ENCODE measurements at regions not wholly inside any gene's neighbourhood (a gene's known extent, or its start where the extent isn't known, plus 50 kb on each side); places are given as distances from the start of the nearest gene placed in this dataset.

- H3K56ac ChIP-seq (replicated peaks; ENCODE audit: insufficient read length, low read depth, low read length) = no peak overlapping the region
- H2BK15ac ChIP-seq (ENCODE audit: low read length) = no peak overlapping the region
- H2BK12ac ChIP-seq (ENCODE audit: low read depth, low read length) = no peak overlapping the region
- no peaks in the 10 kb centered on the region for H3K4me1 ChIP-seq (replicated peaks in 1 of 4; ENCODE audit: control insufficient read depth in 3 of 4, insufficient read depth in 4 of 4, low read length in 3 of 4)
- H3K4me3 ChIP-seq (ENCODE audit: extremely low read depth in 1 of 4, insufficient read depth in 2 of 4, low read depth in 3 of 4, low read length in 4 of 4) = no peak overlapping the region
- no peak overlapping the region for H2BK20ac ChIP-seq (ENCODE audit: low read length)
- no peak overlapping the region for H3K23ac ChIP-seq (ENCODE audit: insufficient read length)
- H2BK120ac ChIP-seq (replicated peaks; ENCODE audit: low read depth, low read length) = no peak overlapping the region
- no peak overlapping the region for H4K91ac ChIP-seq (replicated peaks; ENCODE audit: insufficient read length, low read length)
- H3K9ac ChIP-seq (replicated peaks in 1 of 4; ENCODE audit: extremely low read depth in 1 of 4, low read depth in 3 of 4, low read length in 3 of 4) = no peak overlapping the region
- no peak overlapping the region for H2AK5ac ChIP-seq (ENCODE audit: low read depth, low read length)
- no peak for TF ChIP-seq POLR2A (IDR thresholded peaks at IDR 0.05; ENCODE audit: control extremely low read depth in 1 of 2, low read depth in 2 of 2, low read length in 2 of 2)
- TF ChIP-seq KDM5A (IDR thresholded peaks at IDR 0.05; ENCODE audit: low read length) = no peak
- no peak for TF ChIP-seq SP2 (IDR thresholded peaks at IDR 0.05; ENCODE audit: low read length)
- TF ChIP-seq SIN3A (conservative IDR thresholded peaks at IDR 0.05 in 1 of 2, IDR thresholded peaks at IDR 0.05 in 1 of 2; ENCODE audit: low read depth in 1 of 2, low read length in 2 of 2) = no peak
- TF ChIP-seq GTF2F1 (IDR thresholded peaks at IDR 0.05; ENCODE audit: borderline replicate concordance, low read depth, low read length) = no peak
- TF ChIP-seq TAF7 (optimal IDR thresholded peaks at IDR 0.05; ENCODE audit: borderline replicate concordance, low read depth, low read length) = no peak
- TF ChIP-seq SRF (IDR thresholded peaks at IDR 0.05; ENCODE audit: low read depth, low read length) = no peak
- no peak for TF ChIP-seq TEAD4 (IDR thresholded peaks at IDR 0.05; ENCODE audit: low read depth, low read length)
- TF ChIP-seq EGR1 (IDR thresholded peaks at IDR 0.05; ENCODE audit: borderline replicate concordance, low read depth, low read length) = no peak
- no peak for TF ChIP-seq NRF1 (IDR thresholded peaks at IDR 0.05; ENCODE audit: low read depth, low read length)
- no peak for TF ChIP-seq RBBP5 (IDR thresholded peaks at IDR 0.05; ENCODE audit: borderline replicate concordance, low read depth, low read length)
- TF ChIP-seq TCF12 (IDR thresholded peaks at IDR 0.05; ENCODE audit: low read depth, low read length) = no peak
- no peak for TF ChIP-seq CBX5 (IDR thresholded peaks at IDR 0.05; ENCODE audit: low read depth, low read length)
- TF ChIP-seq TAF1 (IDR thresholded peaks at IDR 0.05; ENCODE audit: low read depth, low read length) = no peak
- no peak overlapping the region for H2BK5ac ChIP-seq (ENCODE audit: low read depth, low read length)
- no peaks in the 10 kb centered on the region for H3K79me1 ChIP-seq (ENCODE audit: low read depth, low read length)
- H3K4me2 ChIP-seq (ENCODE audit: insufficient read depth in 1 of 2, low read depth in 2 of 2, low read length in 2 of 2) = no peak overlapping the region
- H3K27ac ChIP-seq (ENCODE audit: low read depth, low read length) = no peak overlapping the region
- H3K79me2 ChIP-seq (ENCODE audit: control insufficient read depth in 1 of 2, insufficient read depth in 2 of 2, low read length in 2 of 2) = no peaks in the 10 kb centered on the region
- H3K23me2 ChIP-seq (ENCODE audit: low read depth, low read length) = no peaks in the 10 kb centered on the region
- no peak overlapping the region for H3K14ac ChIP-seq (ENCODE audit: insufficient read length)
- FAIRE-seq (no peak), DNase-seq (ENCODE audit: low read depth in 1 of 2, low spot score in 2 of 2) (no peak)
- H3K36me3 ChIP-seq (ENCODE audit: control insufficient read depth in 2 of 4, insufficient read depth in 4 of 4, low read length in 3 of 4) = no peaks in the 10 kb centered on the region; a peak in 1 of 8 replicates
- H4K8ac ChIP-seq (ENCODE audit: extremely low read depth, insufficient read depth, low read length) = no peak overlapping the region
- H4K20me1 ChIP-seq (replicated peaks in 1 of 2; ENCODE audit: control insufficient read depth in 1 of 2, insufficient read depth in 2 of 2, low read length in 2 of 2) = no peaks in the 10 kb centered on the region
- POLR2A ChIA-PET (ENCODE audit: partially characterized antibody) = no interaction called here
- H3K18ac ChIP-seq (ENCODE audit: extremely low read depth, low read length) = no peak overlapping the region
- H2AFZ ChIP-seq (ENCODE audit: low read length) = no peak overlapping the region
- H3K4ac ChIP-seq (replicated peaks; ENCODE audit: insufficient read length, low read depth, low read length) = no peak overlapping the region
- no peaks in the 10 kb centered on the region for H3K27me3 ChIP-seq (replicated peaks in 1 of 4; ENCODE audit: control insufficient read depth in 3 of 4, extremely low read depth in 1 of 4, insufficient read depth in 3 of 4, low read length in 3 of 4)
- CTCF ChIA-PET (ENCODE audit: partially characterized antibody) = no interaction called here
- no peak overlapping the region for H4K5ac ChIP-seq (ENCODE audit: insufficient read length, low read depth, low read length)
- H3K9me3 ChIP-seq (ENCODE audit: insufficient read depth in 2 of 2, low read depth in 1 of 2, low read length in 1 of 2) = no peaks in the 10 kb centered on the region; a peak in 1 of 4 replicates
Measured at GRCh38 chr5:75922480-75922879, 160.7 kb upstream of the SV2C start.

Data from H1 (cell line).